ENCODE measurements at regions not wholly inside any gene's neighbourhood (a gene's known extent, or its start where the extent isn't known, plus 50 kb on each side); places are given as distances from the start of the nearest gene placed in this dataset.

DNA sequence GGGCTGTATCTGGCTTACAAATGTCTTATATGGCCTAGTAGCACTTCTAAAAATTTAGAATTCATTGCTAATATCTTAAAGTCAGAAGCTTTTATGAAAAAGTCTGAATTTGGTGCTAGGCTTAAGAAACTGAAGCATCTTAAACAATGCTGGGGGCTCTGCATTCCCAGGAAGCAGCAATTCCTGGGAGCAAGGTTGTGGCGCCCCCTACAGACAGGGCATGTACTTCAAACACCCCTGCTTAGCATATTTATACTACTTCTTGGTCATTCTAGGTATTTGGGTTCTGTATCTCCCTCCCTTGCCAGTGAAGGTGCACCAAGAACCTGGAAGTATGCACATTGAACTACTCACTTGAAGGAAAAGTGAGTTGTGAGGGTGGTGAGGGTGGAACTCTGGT, 64.6 kb upstream of the GRIA1 start:
- Histone ChIP-seq H3K27ac (no peak overlapping the region), H3K4me1 (no peaks in the 10 kb centered on the region), H3K27me3 (no peaks in the 10 kb centered on the region), H3K9me3 (no peaks in the 10 kb centered on the region), H3K4me3 (no peak overlapping the region), H3K36me3 (no peaks in the 10 kb centered on the region)
- no peak for ATAC-seq
- no peak for TF ChIP-seq EP300 (IDR thresholded peaks at IDR 0.05)
- TF ChIP-seq POLR2AphosphoS5 (IDR thresholded peaks at IDR 0.05): no peak
- TF ChIP-seq, protein P1, sequence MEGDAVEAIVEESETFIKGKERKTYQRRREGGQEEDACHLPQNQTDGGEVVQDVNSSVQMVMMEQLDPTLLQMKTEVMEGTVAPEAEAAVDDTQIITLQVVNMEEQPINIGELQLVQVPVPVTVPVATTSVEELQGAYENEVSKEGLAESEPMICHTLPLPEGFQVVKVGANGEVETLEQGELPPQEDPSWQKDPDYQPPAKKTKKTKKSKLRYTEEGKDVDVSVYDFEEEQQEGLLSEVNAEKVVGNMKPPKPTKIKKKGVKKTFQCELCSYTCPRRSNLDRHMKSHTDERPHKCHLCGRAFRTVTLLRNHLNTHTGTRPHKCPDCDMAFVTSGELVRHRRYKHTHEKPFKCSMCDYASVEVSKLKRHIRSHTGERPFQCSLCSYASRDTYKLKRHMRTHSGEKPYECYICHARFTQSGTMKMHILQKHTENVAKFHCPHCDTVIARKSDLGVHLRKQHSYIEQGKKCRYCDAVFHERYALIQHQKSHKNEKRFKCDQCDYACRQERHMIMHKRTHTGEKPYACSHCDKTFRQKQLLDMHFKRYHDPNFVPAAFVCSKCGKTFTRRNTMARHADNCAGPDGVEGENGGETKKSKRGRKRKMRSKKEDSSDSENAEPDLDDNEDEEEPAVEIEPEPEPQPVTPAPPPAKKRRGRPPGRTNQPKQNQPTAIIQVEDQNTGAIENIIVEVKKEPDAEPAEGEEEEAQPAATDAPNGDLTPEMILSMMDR (IDR thresholded peaks at IDR 0.05): no peak
- no peak for TF ChIP-seq POLR2A (IDR thresholded peaks at IDR 0.05)
- 60% methylated on average over 1 of the region's 1 CpG; no CpG with 5 or more reads in 1 of the 2 donors for WGBS, 2 donors (ENCODE audit: low coverage in 1 of 2)

- WGBS, 2 donors (ENCODE audit: low coverage in 1 of 2): 79 to 100% methylated on average over 1 of the region's 1 CpG
- no peak overlapping the region for H3K4me3 ChIP-seq
- H3K27me3 ChIP-seq: no peaks in the 10 kb centered on the region
- no peak for ATAC-seq
- H3K9me3 ChIP-seq: no peaks in the 10 kb centered on the region
- H3K27ac ChIP-seq: no peak overlapping the region
- no peaks in the 10 kb centered on the region for H3K4me1 ChIP-seq
- TF ChIP-seq, protein P1 (IDR thresholded peaks at IDR 0.05): no peak
- no peaks in the 10 kb centered on the region for H3K36me3 ChIP-seq
Observed at GRCh38 chr5:153429761-153430380, 60.6 kb upstream of the GRIA1 start.

- H3K27ac ChIP-seq: no peak overlapping the region
- ATAC-seq: no peak
- 53 to 81% methylated on average over 3 of the region's 3 CpGs for WGBS, 2 donors (ENCODE audit: low coverage in 1 of 2)
- TF ChIP-seq POLR2AphosphoS5 (IDR thresholded peaks at IDR 0.05) (no peak), EP300 (IDR thresholded peaks at IDR 0.05) (no peak), POLR2A (IDR thresholded peaks at IDR 0.05) (no peak)
- TF ChIP-seq, protein P1 (IDR thresholded peaks at IDR 0.05): no peak
- no peaks in the 10 kb centered on the region for H3K9me3 ChIP-seq
- H3K27me3 ChIP-seq: no peaks in the 10 kb centered on the region
- H3K4me1 ChIP-seq: no peaks in the 10 kb centered on the region
- no peak overlapping the region for H3K4me3 ChIP-seq
- H3K36me3 ChIP-seq: no peaks in the 10 kb centered on the region
Observed at GRCh38 chr5:153432583-153432982, 57.9 kb upstream of the GRIA1 start.

DNA sequence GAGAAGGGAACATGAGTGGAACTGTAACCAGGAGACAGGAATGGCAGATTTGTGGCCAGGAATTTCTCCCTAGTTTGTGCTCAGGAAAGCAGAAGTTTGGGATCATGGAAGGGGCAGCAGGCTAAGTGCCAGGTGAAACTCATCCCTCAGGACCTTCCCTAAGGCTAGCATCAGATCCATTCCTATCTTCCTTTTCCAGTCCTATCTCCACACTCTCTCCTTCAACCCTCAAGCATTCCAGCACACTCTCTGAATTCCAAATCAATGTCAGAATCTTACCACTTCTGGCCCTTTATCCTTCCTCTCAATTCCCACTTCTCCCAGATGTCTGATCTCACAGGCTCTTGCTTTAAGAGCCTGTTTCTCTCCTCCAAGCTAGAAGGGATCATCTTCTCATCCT, 53.2 kb upstream of the GRIA1 start:
- H3K4me1 ChIP-seq: no peaks in the 10 kb centered on the region
- H3K27me3 ChIP-seq: no peaks in the 10 kb centered on the region
- TF ChIP-seq, protein P1 (IDR thresholded peaks at IDR 0.05): no peak
- no peak for TF ChIP-seq EP300 (IDR thresholded peaks at IDR 0.05)
- TF ChIP-seq POLR2AphosphoS5 (IDR thresholded peaks at IDR 0.05): no peak
- TF ChIP-seq POLR2A (IDR thresholded peaks at IDR 0.05): no peak
- no peaks in the 10 kb centered on the region for H3K36me3 ChIP-seq
- ATAC-seq: no peak
- H3K27ac ChIP-seq: no peak overlapping the region
- no peak overlapping the region for H3K4me3 ChIP-seq
- H3K9me3 ChIP-seq: no peaks in the 10 kb centered on the region

DNA sequence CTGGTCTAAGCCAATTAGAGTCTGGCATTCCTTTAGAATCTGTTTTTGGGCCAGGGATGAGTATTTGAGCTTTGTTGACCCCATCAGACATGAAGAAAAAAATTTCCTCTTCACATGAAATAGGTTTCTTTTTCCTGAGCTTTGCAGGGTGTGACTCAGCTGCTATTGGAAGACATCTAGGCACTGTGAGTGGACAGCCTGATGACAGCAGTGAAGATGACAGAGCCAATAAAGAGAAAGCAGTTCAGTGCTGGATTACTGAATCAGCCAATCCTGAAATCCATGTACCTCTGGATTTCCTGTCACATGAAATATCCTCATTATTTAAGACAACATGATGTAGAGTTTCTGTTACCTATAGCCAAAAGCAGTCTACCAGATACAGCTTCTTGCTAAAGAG, 51.3 kb upstream of the GRIA1 start:
- Histone ChIP-seq H3K27ac (no peak overlapping the region), H3K4me1 (no peaks in the 10 kb centered on the region), H3K4me3 (no peak overlapping the region), H3K36me3 (no peaks in the 10 kb centered on the region), H3K27me3 (no peaks in the 10 kb centered on the region), H3K9me3 (no peaks in the 10 kb centered on the region)
- TF ChIP-seq, protein P1 (IDR thresholded peaks at IDR 0.05): no peak
- no peak for TF ChIP-seq EP300 (IDR thresholded peaks at IDR 0.05)
- no peak for TF ChIP-seq POLR2AphosphoS5 (IDR thresholded peaks at IDR 0.05)
- no peak for TF ChIP-seq POLR2A (IDR thresholded peaks at IDR 0.05)
- no peak for ATAC-seq

Small RNA genes in the stretch of these regions (small RNA-seq; reads per million reads assigned to genes)
- 0 reads per million in 4 donors for gene AC008571.1
